ENCODE measurements at regions not wholly inside any gene's neighbourhood (a gene's known extent, or its start where the extent isn't known, plus 50 kb on each side); places are given as distances from the start of the nearest gene placed in this dataset.

DNA sequence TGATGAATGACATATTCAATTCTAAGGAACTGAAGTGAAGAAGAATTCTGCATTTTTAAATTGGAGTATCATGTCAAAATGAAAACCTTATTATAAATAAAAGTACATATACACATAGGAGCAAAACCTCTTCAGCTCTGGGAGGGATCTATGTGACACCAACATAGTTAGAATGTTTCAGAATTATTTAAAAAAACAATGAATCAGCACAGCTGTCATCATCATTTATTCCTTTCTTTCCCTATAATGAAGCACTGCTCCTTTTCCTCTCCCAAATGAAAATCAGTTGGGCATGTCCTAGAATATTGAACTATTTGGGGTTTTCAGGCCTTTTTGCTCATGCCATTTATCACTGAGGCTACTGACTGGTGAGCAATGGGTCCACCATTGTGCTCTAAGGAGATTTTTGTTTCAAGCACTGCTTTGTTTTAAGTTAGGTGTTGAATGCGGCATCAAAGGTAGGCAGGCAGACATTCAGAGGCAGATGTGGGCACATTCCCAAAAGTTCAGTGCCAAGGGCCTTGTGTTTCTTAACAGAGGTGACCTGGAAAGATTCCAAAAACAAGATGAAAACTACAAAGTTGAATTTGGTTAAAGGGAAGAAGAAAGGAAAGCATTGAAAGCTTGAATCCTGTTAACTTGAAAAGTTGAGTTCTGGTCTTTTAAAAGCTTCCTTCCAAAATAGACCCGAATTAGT is 126.4 kb upstream of the ADAMTSL1 start:
- no peak for DNase-seq (ENCODE audit: low read depth in 2 of 2)

DNA sequence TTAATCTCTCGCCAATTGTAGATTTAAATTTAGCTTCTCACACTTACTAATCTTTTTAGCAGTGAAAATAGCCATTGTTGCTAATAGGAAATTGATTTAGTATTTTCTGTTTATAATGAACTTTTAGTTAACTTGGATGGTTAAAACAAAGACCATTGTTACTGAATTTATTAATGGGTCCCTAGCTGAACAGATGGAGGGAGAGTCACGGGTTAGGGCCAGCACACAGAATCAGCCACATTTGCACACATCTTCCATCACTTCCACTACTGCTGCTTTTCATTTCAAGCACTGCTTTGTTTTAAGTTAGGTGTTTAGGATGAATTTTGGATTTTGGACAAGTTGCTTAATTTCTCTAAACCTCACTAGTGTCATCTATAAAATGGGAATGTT is 125.9 kb upstream of the ADAMTSL1 start:
- no peak for DNase-seq (ENCODE audit: low read depth in 2 of 2)

DNA sequence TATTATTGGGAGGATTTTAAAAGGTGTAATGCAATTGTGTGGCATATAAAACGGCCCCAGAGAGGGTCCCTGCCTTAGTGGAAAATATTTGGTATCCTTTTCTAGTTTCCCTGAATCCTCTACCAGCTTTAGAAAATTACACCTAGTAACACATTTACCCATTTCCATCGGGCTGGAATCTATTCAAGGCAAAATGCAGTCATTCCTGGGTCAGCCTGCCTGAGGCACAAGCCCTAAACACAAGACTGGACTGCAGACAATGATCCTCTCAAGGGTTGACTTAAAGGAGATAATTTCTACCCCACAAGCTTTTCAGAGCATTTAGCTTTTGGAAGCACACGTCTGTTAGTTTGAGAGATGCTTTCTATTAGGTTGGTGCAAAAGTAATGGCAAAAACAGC is 124.4 kb upstream of the ADAMTSL1 start:
- DNase-seq (ENCODE audit: low read depth in 2 of 2), result no peak

DNA sequence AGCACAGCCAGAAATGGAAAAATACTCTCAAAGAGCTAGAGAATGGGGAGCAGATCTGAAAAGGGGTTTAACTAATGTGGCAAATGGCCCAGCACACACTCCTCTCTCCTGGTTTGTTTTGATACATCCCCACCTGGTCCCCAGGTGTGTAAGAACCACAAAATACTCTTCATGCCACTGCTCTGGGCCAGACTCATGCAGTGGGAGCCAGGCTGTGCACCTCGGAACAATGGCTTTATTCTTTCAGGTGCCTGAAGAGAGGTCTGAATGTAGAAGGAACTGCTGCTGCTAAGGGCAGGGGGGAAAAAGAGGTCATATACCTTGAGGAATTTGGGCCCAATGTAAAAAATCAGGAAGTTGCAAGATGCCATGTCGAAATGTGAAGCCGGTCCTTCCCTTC is 123.9 kb upstream of the ADAMTSL1 start:
- no peak for DNase-seq (ENCODE audit: low read depth in 2 of 2)

DNA sequence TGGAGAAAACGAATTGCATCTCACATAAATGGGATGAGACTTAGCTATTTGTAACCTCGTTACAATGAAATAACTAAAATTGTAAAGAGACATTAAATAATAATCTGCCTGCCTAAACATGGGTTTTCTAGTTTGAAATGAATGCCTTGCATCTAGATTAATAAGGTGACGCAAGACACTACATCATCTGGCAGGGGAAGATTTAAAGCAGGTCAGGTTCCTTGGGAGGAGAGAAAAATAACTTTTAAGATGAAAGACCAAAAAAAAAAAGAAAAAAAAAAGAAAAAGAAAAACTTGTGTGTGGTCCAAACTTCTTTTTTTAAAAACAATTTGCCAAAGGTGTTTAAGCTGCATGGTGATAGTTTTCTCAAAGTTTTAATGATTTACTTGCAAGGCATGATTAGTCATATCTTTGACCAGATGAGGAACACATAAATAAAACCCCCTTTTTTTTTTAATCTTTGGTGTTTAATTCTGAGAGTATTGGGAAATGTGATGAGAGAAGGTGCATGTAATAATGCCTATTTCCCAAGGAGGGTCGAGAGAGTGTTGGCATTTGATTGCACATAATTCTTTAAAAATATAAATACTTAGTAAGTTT is 122.9 kb upstream of the ADAMTSL1 start:
- no peak for DNase-seq (ENCODE audit: low read depth in 2 of 2)

DNA sequence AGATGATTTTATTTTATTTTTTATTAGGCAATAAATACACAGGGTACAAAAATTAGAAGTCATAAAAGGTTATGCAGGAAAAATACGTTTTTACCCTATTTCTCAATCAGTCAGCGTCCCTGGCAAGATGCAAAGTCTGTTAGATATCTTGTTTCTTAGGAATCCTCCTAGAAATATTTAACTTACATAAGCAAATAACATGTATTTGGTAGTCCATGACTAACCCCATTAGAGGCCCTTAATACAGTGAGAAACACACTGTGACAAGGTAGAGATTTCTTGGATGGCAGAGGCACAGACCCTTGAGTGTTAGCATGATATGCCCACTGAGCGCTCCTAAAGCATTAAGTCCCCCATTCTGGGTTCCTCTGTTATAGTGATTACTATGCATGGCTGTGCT is 121.2 kb upstream of the ADAMTSL1 start:
- DNase-seq (ENCODE audit: low read depth in 2 of 2), result no peak

DNA sequence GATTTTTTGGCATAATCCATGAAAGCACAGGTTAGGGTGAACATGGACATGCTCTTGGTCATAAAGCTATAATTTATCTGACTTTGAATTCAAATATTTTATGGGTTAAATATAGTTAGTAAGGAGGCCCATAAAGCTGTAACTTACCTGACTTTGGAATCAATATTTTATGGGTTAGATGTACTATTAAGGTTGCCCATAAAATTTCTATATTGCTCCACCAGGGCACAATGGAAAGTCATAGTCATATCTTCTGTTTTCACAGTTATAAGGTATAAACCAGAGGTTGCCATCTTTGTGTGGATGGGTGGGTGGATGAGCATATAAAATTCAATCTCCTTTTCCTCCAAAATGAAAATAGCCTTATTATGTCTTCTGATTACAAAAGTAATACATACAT is 120.5 kb upstream of the ADAMTSL1 start:
- DNase-seq (ENCODE audit: low read depth in 2 of 2), result no peak

DNA sequence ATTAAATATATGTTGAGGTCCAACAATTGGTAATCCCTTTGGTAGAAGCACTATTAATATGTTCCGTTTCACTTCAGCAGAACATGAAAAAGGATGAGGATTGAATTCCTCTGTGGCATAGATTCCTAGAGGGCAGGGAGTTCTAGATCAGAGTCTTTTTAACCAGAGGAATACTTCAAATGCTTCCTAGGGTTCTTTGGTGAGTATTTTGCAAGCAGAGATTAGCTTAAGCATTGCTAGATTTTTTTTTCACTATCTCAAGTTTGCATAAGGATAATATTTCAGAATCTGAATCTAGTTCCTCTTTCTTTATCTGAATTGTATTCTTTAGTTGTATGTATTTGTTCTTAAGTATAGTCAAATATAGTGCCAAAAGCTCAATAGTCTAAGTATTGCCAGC is 116.6 kb upstream of the ADAMTSL1 start:
- no peak for DNase-seq (ENCODE audit: low read depth in 2 of 2)

DNA sequence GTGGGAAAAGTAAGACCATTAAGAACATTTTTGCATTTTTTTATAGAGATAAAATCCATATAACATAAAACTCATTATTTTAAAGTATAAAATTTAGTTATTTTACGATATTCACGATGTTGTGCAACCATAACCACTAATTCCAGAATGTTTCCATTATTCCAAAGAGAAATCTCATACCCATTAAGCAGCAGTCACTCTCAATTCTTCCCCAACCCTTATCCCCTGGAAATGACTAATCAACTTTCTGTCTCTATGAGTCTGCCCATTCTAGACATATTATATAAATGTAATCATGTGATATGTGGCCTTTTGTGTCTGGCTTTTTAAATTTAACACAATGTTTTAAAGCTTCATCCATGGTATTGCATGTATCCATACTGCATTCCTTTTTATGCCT is 115.6 kb upstream of the ADAMTSL1 start:
- DNase-seq (ENCODE audit: low read depth in 2 of 2), result no peak

DNA sequence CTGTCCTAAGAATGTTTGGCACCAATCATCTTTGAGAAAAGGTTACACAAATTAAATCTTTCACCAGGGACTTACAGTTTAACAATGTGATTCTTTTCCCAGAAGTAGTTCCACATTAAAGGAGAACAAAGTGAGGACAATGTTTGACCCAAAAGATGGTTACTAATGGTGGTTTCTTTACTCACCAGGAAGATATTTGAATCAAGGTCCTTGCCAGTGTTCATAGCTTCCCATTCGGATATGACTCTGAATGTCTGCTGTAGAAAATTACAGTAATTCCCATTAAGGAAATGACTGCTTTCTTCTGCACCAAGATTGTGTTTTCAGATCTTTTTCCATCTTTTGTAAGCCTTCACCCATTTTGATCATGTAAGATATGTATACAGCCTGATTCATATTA is 114.6 kb upstream of the ADAMTSL1 start:
- no peak for DNase-seq (ENCODE audit: low read depth in 2 of 2)

DNA sequence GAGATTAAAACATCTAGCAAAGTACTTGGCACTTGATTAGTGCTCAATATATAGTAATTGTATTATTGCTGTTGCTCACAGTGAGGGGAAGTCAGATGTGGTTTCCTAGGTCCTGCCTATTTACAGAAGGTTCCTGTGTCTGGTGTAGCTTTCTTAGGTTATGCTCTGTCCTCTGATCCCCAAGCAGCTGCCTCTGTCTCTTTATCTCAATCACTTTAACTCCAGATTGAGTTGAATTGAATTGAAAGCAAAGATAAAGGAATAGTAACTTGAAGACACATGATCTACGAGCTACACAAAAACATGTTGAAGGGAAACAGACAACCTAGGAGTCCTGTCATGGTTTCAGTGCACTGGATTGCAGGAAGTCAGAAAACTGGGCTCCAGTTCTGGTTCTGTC is 113.9 kb upstream of the ADAMTSL1 start:
- no peak for DNase-seq (ENCODE audit: low read depth in 2 of 2)

DNA sequence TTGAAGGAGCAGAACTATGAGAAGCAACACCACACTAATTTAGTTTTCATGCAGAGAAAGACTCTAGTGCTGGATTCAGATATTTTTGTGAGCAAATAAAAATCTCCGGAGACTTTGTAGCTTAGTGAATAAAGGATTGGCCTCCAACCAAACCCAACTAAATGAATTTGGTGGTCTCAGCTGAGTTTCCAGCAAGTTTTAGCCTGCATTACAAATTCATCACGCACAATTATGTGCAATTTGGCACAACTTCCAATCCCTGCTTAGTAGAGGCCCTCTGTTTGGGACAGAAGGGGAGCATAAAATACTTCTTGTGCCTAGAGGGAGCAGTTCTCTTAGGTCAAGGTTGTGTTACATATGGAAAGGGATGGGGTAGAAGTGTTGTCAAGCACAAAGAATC is 112.3 kb upstream of the ADAMTSL1 start:
- DNase-seq (ENCODE audit: low read depth in 2 of 2), result no peak

DNA sequence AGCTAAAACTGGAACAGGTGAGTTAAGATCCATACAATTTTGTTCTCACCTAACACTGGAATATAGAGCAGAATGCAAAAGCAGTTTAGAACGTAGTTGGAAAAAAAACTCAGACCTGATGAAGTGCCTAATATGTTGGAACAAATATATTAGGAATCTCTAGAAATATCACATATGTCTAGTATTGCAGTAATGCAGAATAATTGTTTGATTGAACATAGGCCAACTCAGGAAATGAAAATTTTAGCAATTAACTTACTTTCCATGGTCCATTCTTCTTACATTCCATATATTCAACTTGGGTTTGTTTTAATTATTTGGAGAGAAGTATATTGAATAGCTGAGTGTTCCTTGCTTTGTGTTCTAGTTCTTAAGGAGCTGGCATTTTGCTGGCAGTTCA is 111.8 kb upstream of the ADAMTSL1 start:
- no peak for DNase-seq (ENCODE audit: low read depth in 2 of 2)

DNA sequence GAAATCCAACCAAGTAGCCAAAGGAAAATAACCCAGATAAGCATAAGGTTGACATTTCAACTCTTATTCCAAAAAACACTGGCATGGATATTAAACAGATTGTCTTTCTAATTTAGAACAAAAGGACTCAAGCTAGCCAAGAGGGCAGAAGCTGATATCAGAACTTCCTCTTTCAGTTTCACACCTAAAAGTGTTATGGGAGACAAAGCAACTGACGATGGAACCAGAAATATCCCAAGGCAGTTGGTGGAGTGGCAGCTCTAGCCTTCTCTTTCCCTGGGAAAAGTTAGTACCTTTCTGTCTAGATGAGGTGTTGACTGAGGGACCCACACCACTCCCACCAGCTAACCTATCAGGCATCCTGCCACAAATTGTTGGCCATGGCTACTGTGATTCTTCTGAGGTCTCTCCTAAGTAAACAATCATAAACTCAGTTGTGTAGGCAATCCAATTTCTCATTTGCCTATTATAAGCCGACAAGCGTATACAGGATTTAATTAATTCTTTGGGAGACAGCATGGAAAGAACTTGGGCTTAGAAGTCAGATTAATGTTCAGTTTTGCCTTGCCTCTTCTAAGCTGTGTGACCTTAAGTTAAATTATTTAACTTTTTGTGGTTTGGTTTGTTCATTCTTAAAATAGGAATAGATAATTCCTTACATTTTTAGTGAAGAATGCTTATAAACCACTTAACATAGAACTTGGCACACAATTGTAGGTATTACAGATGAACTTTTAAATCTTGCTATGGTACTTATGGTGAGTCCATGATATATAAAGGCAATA is 110.9 kb upstream of the ADAMTSL1 start:
- DNase-seq (ENCODE audit: low read depth in 2 of 2), result no peak

DNA sequence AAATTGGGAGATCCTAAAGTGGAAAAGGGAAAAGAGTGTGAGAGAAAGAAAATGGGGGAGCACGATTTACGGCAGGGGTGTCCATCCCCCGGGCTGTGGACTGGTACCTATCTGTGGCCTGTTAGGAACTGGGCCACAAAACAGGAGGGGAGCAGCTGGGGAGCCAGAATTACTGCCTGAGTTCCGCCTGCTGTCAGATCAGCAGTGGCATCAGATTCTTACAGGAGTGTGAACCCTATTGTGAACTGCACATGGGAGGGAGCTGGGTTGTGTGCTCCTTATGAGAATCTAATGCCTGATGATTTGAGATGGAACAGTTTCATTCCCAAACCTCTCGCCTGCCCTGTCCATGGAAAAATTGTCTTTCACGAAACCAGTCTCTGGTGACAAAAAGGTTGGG is 108.3 kb upstream of the ADAMTSL1 start:
- no peak for DNase-seq (ENCODE audit: low read depth in 2 of 2)

DNA sequence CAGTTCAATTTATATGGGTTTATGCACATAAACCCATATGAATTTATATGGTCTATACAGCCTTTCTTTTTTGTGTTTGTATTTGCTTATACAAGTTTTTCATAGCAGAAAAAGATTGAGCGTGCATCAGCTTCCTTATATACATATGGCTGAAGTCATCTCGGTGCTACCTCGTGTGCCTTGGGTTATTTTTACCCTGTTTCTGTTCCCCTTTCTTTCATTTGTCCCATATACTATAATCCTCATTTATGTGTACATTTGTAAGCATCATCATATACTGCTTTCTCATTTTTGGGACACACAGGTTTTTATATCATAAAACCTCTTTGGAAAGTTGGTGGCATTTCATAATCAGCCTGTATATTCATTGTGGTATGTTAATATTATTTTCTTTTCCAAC is 107.8 kb upstream of the ADAMTSL1 start:
- no peak for DNase-seq (ENCODE audit: low read depth in 2 of 2)

DNA sequence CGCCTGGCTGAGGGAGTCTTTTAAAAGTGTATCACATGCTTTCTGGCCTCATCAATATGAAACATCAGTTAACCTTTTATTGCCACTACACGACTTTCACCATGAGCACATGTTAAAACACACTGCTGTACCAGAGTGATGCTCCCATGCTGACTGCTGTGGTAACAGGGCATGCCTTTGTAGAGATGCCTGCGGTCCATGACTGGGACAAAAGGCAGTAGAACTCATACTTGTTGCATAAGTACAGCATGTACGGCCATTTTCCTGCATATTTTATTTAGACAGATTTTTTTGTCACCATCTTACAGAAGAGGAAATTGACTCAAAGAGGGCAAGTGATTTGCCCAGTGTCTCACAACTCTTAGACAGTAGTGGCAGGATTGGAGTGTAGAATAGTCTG is 105.7 kb upstream of the ADAMTSL1 start:
- DNase-seq (ENCODE audit: low read depth in 2 of 2), result no peak

DNA sequence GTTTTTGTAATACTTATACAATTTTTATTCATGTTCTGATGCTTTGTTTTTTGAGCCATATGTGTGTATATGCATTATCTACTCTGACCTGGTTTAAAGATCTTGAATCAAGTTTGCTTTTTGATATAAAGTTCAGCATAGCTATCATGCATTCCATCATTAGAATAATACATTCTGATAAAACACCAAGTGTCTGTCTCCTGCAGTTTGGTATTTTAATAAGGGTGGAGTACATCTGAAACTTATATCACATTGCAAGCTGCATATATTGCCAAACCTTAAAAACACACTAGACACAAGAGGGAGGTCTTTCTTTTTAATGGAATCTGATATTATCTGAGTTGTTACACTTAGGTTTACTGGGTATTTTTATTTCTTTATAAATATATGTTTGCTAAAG is 102.8 kb upstream of the ADAMTSL1 start:
- no peak for DNase-seq (ENCODE audit: low read depth in 2 of 2)

DNA sequence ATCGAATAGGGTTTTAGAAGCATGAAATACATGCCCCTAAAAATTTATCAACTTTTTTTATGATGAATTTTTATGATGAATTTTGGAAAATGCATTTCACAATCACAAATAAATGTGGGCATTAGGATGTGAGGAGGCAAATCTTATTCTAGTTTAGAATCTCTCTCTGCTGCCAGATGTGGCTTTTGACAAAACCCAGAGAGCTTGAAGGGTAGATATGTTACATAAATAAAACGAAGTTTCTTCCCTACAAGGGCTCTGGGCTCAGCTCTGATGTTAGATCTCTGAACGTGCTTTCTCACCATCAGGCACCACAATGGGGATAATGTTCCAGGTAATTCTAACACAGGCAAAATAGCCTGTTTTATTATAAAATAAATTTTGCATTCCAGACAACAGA is 102.3 kb upstream of the ADAMTSL1 start:
- DNase-seq (ENCODE audit: low read depth in 2 of 2), result no peak

DNA sequence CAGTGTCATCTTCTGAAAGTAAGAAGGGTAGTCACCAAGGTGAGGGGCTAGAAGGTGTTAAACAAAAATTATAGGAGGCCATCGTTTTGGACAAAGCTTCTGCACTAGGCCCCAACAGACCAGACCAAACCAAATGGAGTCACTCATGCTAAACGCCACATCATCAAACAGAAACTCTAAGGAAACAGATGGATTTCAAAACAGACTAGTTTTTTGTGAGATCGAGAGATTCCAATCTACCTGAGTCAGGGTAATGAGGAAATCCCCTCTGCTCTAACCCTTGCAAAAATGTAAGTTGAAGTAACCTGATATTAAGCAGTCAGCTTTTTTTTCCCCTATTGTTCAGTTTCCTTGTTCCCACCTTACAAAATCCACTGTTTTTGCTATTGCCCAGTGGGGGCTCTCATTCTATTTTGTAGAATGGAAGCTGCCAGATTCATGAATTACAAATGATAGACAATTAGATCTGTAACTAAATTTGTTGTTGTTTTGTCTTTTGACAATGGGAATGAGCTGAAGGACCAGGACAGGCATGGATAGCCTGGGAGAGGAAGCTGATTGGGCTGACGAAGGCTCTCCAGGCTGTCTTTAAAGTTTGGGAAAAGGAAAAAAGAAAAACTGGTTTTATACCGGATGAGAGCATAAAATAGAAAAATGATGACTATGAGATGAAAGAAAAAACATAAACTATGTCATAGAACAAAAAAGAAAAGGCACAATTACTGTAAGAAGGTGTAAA is 94.7 kb upstream of the ADAMTSL1 start:
- DNase-seq (ENCODE audit: low read depth in 2 of 2), result no peak

DNA sequence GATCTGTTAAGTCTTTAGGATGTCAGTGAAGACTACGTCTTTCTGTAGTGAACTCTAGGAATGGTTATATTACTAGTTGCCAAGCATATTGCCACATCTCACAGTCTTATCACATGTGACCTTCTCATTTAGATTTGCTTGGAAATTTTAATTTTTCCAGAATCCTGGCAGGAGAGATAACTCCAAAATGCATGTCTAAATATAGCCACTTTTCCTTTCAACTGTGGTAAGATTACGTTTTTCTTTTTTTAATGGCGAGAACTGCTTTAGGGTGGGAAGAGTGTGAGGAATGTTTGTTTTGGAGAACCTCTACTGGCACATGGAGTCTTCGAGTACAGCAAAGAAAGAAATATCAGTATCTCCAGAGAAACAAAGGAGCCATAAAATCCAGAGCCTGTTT is 91.7 kb upstream of the ADAMTSL1 start:
- no peak for DNase-seq (ENCODE audit: low read depth in 2 of 2)

DNA sequence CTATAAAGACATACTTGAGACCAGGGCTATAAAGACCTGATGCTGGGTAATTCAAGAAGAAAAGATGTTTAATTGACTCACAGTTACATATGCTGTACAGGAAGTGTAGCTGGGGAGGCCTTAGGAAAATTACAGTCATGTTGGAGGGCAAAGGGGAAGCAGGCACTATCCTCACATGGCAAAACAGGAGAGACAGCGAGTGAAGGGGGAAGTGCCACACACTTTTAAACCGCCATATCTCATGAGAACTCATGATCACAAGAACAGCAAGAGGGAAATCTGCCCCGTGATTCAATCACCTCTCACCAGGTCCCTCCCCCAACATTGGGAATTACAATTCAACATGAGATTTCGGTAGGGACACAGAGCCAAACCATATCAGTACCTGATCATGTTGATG is 89.9 kb upstream of the ADAMTSL1 start:
- DNase-seq (ENCODE audit: low read depth in 2 of 2), result no peak

Data from stimulated activated CD8-positive, alpha-beta memory T cell treated with anti-CD3 and anti-CD28 coated beads, Interleukin-7, amount 100 ng/mL, for 4 hours (primary cell).